Mucosa of rectum (tissue), 2 donors: ENCODE measurements at regions not wholly inside any gene's neighbourhood (a gene's known extent, or its start where the extent isn't known, plus 50 kb on each side); places are given as distances from the start of the nearest gene placed in this dataset.
"Not testable (repeated sequence)": the region's sequence is repeated elsewhere in the genome, so short reads cannot be mapped to it uniquely, and the experiment has no call there.

Source experiments
- H3K27ac ChIP-seq, 2 donors: one replicate each; pipeline ENCODE4 v1.7.0; 2013; ENCODE audit warnings: inconsistent platforms in 2 of 2, low read depth in 2 of 2, low read length in 2 of 2
- H3K27me3 ChIP-seq, 2 donors: one replicate each; pipeline ENCODE4 v1.7.0; 2013; ENCODE audit warnings: low read length in 2 of 2; ENCODE audit not compliant: control insufficient read depth in 2 of 2, insufficient read depth in 2 of 2
- H3K36me3 ChIP-seq, 2 donors: one replicate each; pipeline ENCODE4 v1.7.0; 2013; ENCODE audit warnings: low read length in 2 of 2; ENCODE audit not compliant: control insufficient read depth in 2 of 2, insufficient read depth in 2 of 2
- H3K4me1 ChIP-seq, 2 donors: one replicate each; pipeline ENCODE4 v1.7.0; 2013; ENCODE audit warnings: low read length in 2 of 2, mild to moderate bottlenecking in 1 of 2; ENCODE audit not compliant: control insufficient read depth in 2 of 2, insufficient read depth in 2 of 2
- H3K4me3 ChIP-seq, 2 donors: one replicate each; pipeline ENCODE4 v1.7.0; 2013; ENCODE audit warnings: low read length in 2 of 2
- H3K9ac ChIP-seq, 2 donors: one replicate each; pipeline ENCODE4 v1.7.0; 2013; ENCODE audit warnings: low read length in 2 of 2, low read depth in 1 of 2, mild to moderate bottlenecking in 1 of 2
- H3K9me3 ChIP-seq, 2 donors: one replicate each; pipeline ENCODE4 v1.7.0; 2013; ENCODE audit warnings: low read length in 2 of 2; ENCODE audit not compliant: control insufficient read depth in 2 of 2
- donor health status: healthy.
- donor health status: Normal muscosa, but diverticular disease.

GRCh38 chr13:90719461-90719860 lies 628.0 kb upstream of the MIR17HG start:
- no peaks in the 10 kb centered on the region for H3K36me3 ChIP-seq
- H3K4me3 ChIP-seq = no peak overlapping the region
- no peak overlapping the region for H3K9ac ChIP-seq
- no peak overlapping the region for H3K27ac ChIP-seq
- H3K4me1 ChIP-seq = no peaks in the 10 kb centered on the region
- H3K27me3 ChIP-seq = no peaks in the 10 kb centered on the region
- H3K9me3 ChIP-seq = no peaks in the 10 kb centered on the region

DNA sequence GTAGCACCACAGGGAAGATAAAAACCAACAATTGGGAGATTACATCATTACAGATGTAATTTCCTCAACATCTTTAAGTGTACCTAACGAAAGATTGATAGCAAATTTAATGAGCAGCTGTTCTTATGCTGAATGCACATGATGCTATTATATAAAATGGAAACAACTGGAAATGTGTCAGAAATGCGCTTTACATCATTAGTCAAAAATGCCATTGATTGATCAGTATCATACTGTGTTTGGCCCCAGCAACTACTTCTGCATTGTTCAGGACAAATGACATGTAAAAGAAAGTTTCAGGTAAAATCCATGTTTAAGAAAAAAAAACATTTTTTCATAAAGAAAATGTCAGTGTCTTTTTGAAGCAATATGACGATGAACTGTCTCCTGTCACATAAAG lies 625.5 kb upstream of the MIR17HG start:
- Histone ChIP-seq H3K4me1 (no peaks in the 10 kb centered on the region), H3K27ac (no peak overlapping the region), H3K9ac (no peak overlapping the region), H3K9me3 (no peaks in the 10 kb centered on the region), H3K4me3 (no peak overlapping the region), H3K27me3 (no peaks in the 10 kb centered on the region), H3K36me3 (no peaks in the 10 kb centered on the region)

- Histone ChIP-seq H3K9ac (no peak overlapping the region), H3K4me3 (no peak overlapping the region), H3K9me3 (no peaks in the 10 kb centered on the region), H3K27me3 (no peaks in the 10 kb centered on the region), H3K36me3 (no peaks in the 10 kb centered on the region), H3K27ac (no peak overlapping the region), H3K4me1 (no peaks in the 10 kb centered on the region)
Measured at GRCh38 chr13:90723381-90723780, 624.1 kb upstream of the MIR17HG start.

- H3K27ac ChIP-seq = no peak overlapping the region
- no peak overlapping the region for H3K9ac ChIP-seq
- H3K9me3 ChIP-seq = no peaks in the 10 kb centered on the region
- H3K4me3 ChIP-seq = no peak overlapping the region
- no peaks in the 10 kb centered on the region for H3K4me1 ChIP-seq
- no peaks in the 10 kb centered on the region for H3K36me3 ChIP-seq
- no peaks in the 10 kb centered on the region for H3K27me3 ChIP-seq
Measured at GRCh38 chr13:90726375-90726774, 621.1 kb upstream of the MIR17HG start.

GRCh38 chr13:90732049-90732448 lies 615.4 kb upstream of the MIR17HG start:
- Histone ChIP-seq H3K9ac (no peak overlapping the region), H3K9me3 (no peaks in the 10 kb centered on the region), H3K4me1 (no peaks in the 10 kb centered on the region), H3K27me3 (no peaks in the 10 kb centered on the region), H3K4me3 (no peak overlapping the region), H3K36me3 (no peaks in the 10 kb centered on the region), H3K27ac (no peak overlapping the region)

DNA sequence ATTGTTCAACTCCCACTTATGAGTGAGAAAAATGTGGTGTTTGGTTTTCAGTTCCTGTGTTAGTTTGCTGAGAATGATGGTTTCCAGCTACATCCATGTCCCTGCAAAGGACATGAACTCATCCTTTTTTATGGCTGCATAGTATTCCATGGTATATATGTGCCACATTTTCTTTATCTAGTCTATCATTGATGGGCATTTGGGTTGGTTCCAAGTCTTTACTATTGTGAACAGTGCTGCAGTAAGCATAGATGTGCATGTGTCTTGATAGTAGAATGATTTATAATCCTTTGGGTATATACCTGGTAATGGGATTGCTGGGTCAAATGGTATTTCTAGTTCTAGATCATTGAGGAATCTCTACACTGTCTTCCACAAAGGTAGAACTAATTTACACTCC lies 613.0 kb upstream of the MIR17HG start:
- not testable (repeated sequence) for H3K4me3 ChIP-seq, H3K27ac ChIP-seq

GRCh38 chr13:90738881-90739280 lies 608.6 kb upstream of the MIR17HG start:
- no peaks in the 10 kb centered on the region for H3K9me3 ChIP-seq
- H3K4me3 ChIP-seq = no peak overlapping the region
- H3K27me3 ChIP-seq = no peaks in the 10 kb centered on the region
- no peaks in the 10 kb centered on the region for H3K4me1 ChIP-seq
- no peaks in the 10 kb centered on the region for H3K36me3 ChIP-seq
- H3K27ac ChIP-seq = no peak overlapping the region
- H3K9ac ChIP-seq = no peak overlapping the region

More for the DNA sequence above, 613.0 kb upstream of the MIR17HG start:
- not testable (repeated sequence) for H3K9ac ChIP-seq, H3K27me3 ChIP-seq, H3K9me3 ChIP-seq, H3K36me3 ChIP-seq, H3K4me1 ChIP-seq

GRCh38 chr13:90740099-90740498 lies 607.4 kb upstream of the MIR17HG start:
- no peak overlapping the region for H3K4me3 ChIP-seq

DNA sequence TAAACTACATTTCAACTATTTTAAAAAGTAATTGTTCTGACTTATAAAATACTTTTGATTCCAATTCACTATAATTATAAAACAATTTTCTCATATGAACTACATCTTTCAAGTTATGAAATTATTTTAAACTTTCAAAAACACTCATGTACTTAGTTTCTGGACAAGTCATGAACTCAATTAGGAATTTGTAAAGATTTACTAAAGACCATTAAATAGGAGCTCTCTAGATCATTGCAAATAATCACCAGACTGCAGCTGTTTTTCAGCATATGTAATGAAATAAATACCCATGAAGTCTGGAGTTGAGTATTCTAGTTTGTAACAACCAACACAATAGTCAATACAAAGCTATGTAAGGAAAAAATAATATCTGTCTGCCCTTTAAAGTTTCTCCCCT lies 605.1 kb upstream of the MIR17HG start:
- no peaks in the 10 kb centered on the region for H3K36me3 ChIP-seq
- H3K9ac ChIP-seq = no peak overlapping the region
- H3K9me3 ChIP-seq = no peaks in the 10 kb centered on the region
- no peak overlapping the region for H3K27ac ChIP-seq
- no peaks in the 10 kb centered on the region for H3K27me3 ChIP-seq
- H3K4me3 ChIP-seq = no peak overlapping the region
- no peaks in the 10 kb centered on the region for H3K4me1 ChIP-seq

More at GRCh38 chr13:90740099-90740498, 607.4 kb upstream of the MIR17HG start:
- no peaks in the 10 kb centered on the region for H3K27me3 ChIP-seq
- H3K27ac ChIP-seq = no peak overlapping the region
- H3K36me3 ChIP-seq = no peaks in the 10 kb centered on the region
- no peaks in the 10 kb centered on the region for H3K9me3 ChIP-seq
- no peaks in the 10 kb centered on the region for H3K4me1 ChIP-seq
- no peak overlapping the region for H3K9ac ChIP-seq

DNA sequence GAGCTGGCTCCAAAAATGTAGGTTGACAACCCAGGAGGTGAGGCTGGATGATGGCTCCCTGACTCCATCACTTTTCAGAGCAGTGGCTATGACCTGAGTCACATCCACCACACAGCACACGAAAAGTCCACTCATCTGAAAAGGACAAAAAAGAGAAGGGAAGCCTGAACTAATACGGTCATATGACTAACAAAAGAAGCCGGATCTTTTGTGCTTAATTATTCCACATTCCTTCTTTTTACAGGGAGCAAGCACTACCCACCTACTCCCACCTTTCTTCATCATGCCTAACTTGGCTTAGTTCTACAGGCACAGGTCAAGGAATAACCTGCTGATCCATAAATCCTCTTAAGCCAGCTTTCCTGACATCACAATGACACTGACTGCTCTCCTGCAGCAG lies 601.3 kb upstream of the MIR17HG start:
- no peak overlapping the region for H3K9ac ChIP-seq
- H3K27me3 ChIP-seq = no peaks in the 10 kb centered on the region
- H3K4me3 ChIP-seq = no peak overlapping the region
- no peaks in the 10 kb centered on the region for H3K4me1 ChIP-seq
- no peaks in the 10 kb centered on the region for H3K9me3 ChIP-seq
- H3K36me3 ChIP-seq = no peaks in the 10 kb centered on the region
- H3K27ac ChIP-seq = no peak overlapping the region

DNA sequence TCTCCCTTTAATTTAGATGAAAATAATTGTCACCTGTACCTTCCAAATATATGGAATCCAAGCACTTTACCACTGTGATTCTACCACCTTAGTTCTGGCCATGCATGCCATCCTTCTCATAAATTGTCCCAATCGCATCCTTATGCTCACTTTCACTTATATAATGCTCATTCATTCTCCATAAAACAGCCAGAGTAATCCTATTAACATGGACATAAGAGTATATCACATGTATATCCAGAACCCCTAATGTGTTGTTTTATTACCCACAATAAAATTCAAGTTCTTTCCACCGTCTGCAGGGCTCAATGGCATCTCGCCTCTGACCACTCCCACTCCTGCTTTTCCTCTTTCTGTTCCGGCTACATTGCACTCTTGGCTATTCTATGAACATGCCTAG lies 597.5 kb upstream of the MIR17HG start:
- H3K9ac ChIP-seq = no peak overlapping the region

More for the DNA sequence above, 597.5 kb upstream of the MIR17HG start:
- no peaks in the 10 kb centered on the region for H3K4me1 ChIP-seq
- no peaks in the 10 kb centered on the region for H3K36me3 ChIP-seq
- H3K4me3 ChIP-seq = no peak overlapping the region
- no peaks in the 10 kb centered on the region for H3K27me3 ChIP-seq
- H3K9me3 ChIP-seq = no peaks in the 10 kb centered on the region
- no peak overlapping the region for H3K27ac ChIP-seq
